Adrenal gland (tissue), 9 donors: ENCODE measurements at regions not wholly inside any gene's neighbourhood (a gene's known extent, or its start where the extent isn't known, plus 50 kb on each side); places are given as distances from the start of the nearest gene placed in this dataset.

Experiments used
- DNase-seq, 7 donors: peaks; one replicate each; pipeline ENCODE4 v3.0.0-alpha.2; 2019 to 2020
- H3K27ac ChIP-seq, 5 donors: fragments of 200-600 bp; sonication (generic) in 4 of 5; 1 replicate in 3 of 5; 2 replicates in 2 of 5; pipeline versions ENCODE4 v1.5.1 to v1.8.0; 2016 to 2020; ENCODE audit warnings: mild to moderate bottlenecking in 1 of 5
- H3K27me3 ChIP-seq: fragments of 200-600 bp; 2 replicates; pipeline ENCODE4 v1.8.0; 2021
- H3K36me3 ChIP-seq, 2 donors: fragments of 200-600 bp; replicated peaks in 1 of 2; 1 replicate in 1 of 2; 2 replicates in 1 of 2; pipeline versions ENCODE4 v1.5.1 to v1.8.0; 2018 to 2022
- H3K4me1 ChIP-seq, 2 donors: fragments of 200-600 bp; replicated peaks in 1 of 2; 1 replicate in 1 of 2; 2 replicates in 1 of 2; pipeline versions ENCODE4 v1.5.1 to v1.8.0; 2018 to 2021
- H3K4me3 ChIP-seq, 4 donors: fragments of 200-600 bp; sonication (generic) in 3 of 4; one replicate each; pipeline ENCODE4 v1.5.1; 2016 to 2018
- H3K9me3 ChIP-seq, 3 donors: fragments of 200-600 bp; sonication (generic) in 1 of 3; replicated peaks in 1 of 3; 1 replicate in 2 of 3; 2 replicates in 1 of 3; pipeline versions ENCODE4 v1.5.1 to v1.8.0; 2016 to 2021
- CTCF ChIP-seq, 6 experiments: fragments of 450-650 bp in 4 of 6; fragments of 200-600 bp in 2 of 6; sonication (generic) in 1 of 6; IDR thresholded peaks; 1 replicate in 5 of 6; 2 replicates in 1 of 6; pipeline versions ENCODE4 v1.5.1 to v1.8.0; 2016 to 2021; ENCODE audit warnings: antibody characterized with exemption in 6 of 6, mild to moderate bottlenecking in 2 of 6, moderate library complexity in 1 of 6
- POLR2A ChIP-seq, 2 donors: fragments of 450-650 bp; IDR thresholded peaks; one replicate each; pipeline ENCODE4 v1.6.1; 2017; ENCODE audit warnings: antibody characterized with exemption in 2 of 2, mild to moderate bottlenecking in 2 of 2, moderate library complexity in 1 of 2
- WGBS, 4 donors: extraction: QIAGEN DNeasy Blood & Tissue Kit in 2 of 4; methylation state at CpG; one replicate each; pipeline versions ENCODE4 v1.1.5 to v1.1.7; 2013 to 2017; 5-methylcytosine and 5-hydroxymethylcytosine counted together
- intact Hi-C, 2 donors: fragments of 100-400 bp; cut with DNase I; formaldehyde crosslinking; loops; one replicate each; pipeline versions ENCODE4 v1.14.1 to v1.15.0; 2022 to 2023
- donor health status: healthy with polysubstance abuse.
- donor health status: Bipolar disorder and iron deficiency.
- donor health status: DM: yes; HTN: yes; CAD: no.
- donor health status: DM: no; HTN: no; CAD: no.
- donor health status: DM: no; HTN: no; CAD: no.

- DNase-seq: no peak
- Histone ChIP-seq H3K27me3 (peaks cover 11% of the 10 kb centered on the region), H3K36me3 (no peaks in the 10 kb centered on the region), H3K27ac (no peak overlapping the region), H3K9me3 (no peaks in the 10 kb centered on the region), H3K4me3 (no peak overlapping the region), H3K4me1 (no peaks in the 10 kb centered on the region)
- TF ChIP-seq POLR2A (IDR thresholded peaks at IDR 0.05): no peak
- TF ChIP-seq CTCF (IDR thresholded peaks at IDR 0.05): no peak
- intact Hi-C loops: no loop called here
- 72 to 85% (median 84%) methylated on average over 7 of the region's 7 CpGs for WGBS, 4 donors
Measured at GRCh38 chr20:48090784-48091183, 305.5 kb upstream of the SULF2 start.

- Histone ChIP-seq H3K4me1 (no peaks in the 10 kb centered on the region), H3K9me3 (no peaks in the 10 kb centered on the region), H3K27ac (no peak overlapping the region), H3K4me3 (no peak overlapping the region), H3K27me3 (peaks cover 11% of the 10 kb centered on the region), H3K36me3 (no peaks in the 10 kb centered on the region)
- 70 to 78% (median 72%) methylated on average over 2 of the region's 2 CpGs for WGBS, 4 donors
- intact Hi-C loops: no loop called here
- no peak for DNase-seq
- no peak for TF ChIP-seq POLR2A (IDR thresholded peaks at IDR 0.05)
- TF ChIP-seq CTCF (IDR thresholded peaks at IDR 0.05): no peak
Measured at GRCh38 chr20:48090314-48090713, 305.0 kb upstream of the SULF2 start.

- Histone ChIP-seq H3K27me3 (no peaks in the 10 kb centered on the region), H3K36me3 (no peaks in the 10 kb centered on the region), H3K27ac (no peak overlapping the region), H3K4me3 (no peak overlapping the region), H3K4me1 (peaks cover 0 to 6% of the 10 kb centered on the region in 2 donors), H3K9me3 (no peaks in the 10 kb centered on the region)
- DNase-seq: no peak
- WGBS, 4 donors: 76 to 90% (median 86%) methylated on average over 1 to 2 of the region's 2 CpGs
- TF ChIP-seq POLR2A (IDR thresholded peaks at IDR 0.05) (no peak), CTCF (IDR thresholded peaks at IDR 0.05) (no peak)
- intact Hi-C loops: no loop called here
Measured at GRCh38 chr20:48080583-48080982, 295.3 kb upstream of the SULF2 start.

GRCh38 chr20:48079028-48079427 lies 293.7 kb upstream of the SULF2 start:
- H3K4me1 ChIP-seq: peaks cover 0 to 7% of the 10 kb centered on the region in 2 donors
- no peak for TF ChIP-seq POLR2A (IDR thresholded peaks at IDR 0.05)
- no peak for TF ChIP-seq CTCF (IDR thresholded peaks at IDR 0.05)
- no peak overlapping the region for H3K27ac ChIP-seq
- no peak overlapping the region for H3K4me3 ChIP-seq
- intact Hi-C loops: no loop called here
- H3K27me3 ChIP-seq: no peaks in the 10 kb centered on the region
- no peaks in the 10 kb centered on the region for H3K36me3 ChIP-seq
- whole genome bisulfite sequencing, 4 donors: 71 to 86% (median 74%) methylated on average over 5 of the region's 5 CpGs
- DNase-seq: no peak
- H3K9me3 ChIP-seq: no peaks in the 10 kb centered on the region
